HS-27A (cell line): ENCODE measurements at regions not wholly inside any gene's neighbourhood (a gene's known extent, or its start where the extent isn't known, plus 50 kb on each side); places are given as distances from the start of the nearest gene placed in this dataset.

Experiments
- DNase-seq: peaks from one replicate; pipeline ENCODE4 v3.0.0-alpha.2; 2012; ENCODE audit warnings: low read depth, missing footprints

DNA sequence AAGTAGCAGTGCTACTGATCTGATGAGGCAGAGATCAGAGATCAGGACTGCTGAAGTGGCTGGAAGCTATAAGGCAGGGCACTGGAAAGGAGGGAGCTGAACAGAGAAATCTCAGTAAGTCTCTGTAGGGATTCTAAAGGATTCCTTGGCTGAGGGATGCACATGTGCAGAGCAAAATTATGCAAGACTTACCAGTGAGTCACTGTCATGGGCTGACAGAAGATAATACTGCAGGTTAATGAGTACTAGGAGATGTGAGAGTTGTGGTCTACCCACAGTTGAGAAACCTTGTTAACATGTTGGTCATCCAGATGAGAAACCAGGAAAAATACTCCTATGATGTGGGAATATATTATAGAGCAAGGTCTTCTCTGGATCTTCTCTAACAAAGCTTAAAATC lies 378.1 kb downstream of the HAPSTR1 start:
- DNase-seq: no peak

DNA sequence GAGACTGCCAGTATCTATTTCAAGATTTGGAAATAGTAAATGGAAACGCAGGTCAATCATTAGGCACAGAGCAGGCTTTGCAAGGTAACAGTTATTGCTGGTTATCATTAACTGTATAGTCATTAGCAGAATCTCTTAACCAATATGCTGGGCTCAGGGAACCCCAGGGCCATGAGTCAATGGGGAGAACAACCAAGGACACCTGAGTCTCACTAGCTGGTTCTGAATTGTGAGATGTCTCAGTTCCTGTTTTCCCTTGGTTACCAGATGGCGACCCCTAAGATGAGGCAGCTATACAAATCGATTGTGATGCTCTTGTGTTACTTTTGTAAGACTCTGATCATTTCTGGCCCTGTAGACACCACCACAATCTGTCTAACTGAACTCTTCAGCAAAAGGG lies 385.3 kb downstream of the HAPSTR1 start:
- DNase-seq: no peak

DNA sequence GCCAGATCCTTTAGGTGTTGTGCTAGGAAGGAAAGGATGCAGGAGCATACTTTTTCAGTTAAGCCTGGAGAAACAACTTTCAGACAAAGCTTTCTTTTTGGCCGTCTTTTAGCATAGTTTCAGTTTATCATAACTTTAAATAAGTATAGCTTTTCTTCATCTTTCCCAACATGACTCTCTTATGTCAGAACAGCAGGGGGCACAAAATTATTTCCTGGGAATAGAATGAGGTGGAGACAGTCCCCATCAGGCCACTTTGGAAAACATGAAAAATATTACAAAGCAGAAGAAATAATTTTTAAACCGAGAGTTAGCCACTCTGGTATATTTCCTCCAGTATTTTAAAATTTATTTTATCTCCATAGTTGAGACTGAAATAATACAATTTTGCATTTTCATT lies 387.6 kb downstream of the HAPSTR1 start:
- DNase-seq: no peak

DNA sequence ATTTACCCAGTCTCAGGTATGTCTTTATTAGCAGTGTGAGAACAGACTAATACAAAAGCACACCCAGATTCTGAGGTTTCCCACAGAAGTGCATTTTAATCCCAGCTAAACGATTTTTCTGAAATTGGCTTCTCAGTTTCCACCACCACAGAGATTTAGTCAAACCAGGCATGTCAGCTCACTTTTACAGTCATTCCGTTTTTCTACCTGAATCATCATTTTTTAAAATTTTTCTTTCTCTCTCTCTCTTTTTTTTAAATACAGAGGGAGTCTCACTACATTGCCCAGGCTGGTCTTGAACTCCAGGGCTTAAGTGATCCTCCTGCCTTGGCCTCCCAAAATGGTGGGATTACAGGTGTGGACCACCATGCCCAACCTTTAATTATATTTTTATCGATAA lies 389.1 kb downstream of the HAPSTR1 start:
- no peak for DNase-seq

DNA sequence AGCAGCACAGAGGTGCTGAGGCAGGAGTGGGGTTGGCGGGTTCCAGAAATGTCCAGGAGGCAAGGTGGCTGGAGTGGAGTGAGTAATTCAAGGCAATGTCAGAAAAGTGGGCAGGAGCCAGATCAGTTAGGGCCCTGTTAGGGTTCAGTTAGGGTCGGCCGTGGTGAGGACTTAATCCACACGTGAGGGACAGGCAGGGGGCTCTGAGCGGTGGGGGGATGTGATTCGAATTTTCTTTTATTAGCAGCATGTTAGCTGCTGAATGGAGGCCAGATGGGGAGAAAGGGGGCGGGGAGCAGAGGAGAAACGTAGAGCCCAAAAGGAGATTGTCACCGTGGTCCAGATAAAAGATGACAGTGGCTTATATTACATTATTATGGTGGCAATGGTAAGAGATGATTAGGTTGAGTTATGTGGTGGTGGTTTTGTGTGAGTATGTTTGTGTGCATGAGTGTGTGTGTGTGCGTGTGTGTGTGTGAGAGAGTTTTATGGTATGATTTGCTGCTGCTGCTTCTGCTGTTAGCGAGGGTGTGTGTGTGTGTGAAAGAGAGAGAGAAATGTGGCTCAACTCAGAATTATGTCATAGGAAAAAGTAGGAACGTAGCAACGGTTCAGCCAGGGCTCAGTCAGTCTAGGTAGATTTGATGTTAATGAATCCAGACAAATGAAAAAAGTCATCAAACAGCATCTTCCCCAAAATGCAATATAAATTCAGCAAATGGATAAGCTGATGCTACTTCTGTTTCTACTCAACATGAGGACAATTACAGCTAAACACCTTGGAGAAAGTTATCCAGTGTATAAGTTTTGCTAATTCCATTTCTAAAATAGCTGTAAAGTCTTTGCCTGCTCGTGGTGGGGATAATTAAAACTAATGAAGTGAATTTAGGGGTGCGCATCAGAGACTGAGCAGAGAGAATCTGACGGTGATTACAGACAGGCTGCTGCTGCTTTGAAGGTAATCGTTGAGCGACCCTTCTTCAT lies 390.6 kb downstream of the HAPSTR1 start:
- no peak for DNase-seq

DNA sequence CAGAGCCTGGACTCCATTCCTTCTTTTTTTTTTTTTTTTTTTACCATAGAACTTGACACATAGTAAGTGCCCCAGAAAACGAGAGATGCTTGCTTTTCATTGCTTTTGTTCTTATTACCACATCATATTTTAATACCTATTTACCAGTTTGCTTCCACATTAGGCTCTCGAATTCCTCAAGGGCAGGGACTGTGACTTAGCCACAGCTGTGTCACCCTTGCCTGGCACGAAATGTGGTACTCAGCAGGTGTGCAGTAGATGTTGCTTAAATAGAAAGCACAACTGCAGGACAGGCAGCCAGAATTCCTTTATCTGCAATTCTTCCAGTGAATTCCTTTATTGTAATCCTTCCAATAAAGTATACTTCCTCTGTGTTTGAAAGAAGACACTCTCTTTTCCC lies 393.0 kb downstream of the HAPSTR1 start:
- DNase-seq: no peak

DNA sequence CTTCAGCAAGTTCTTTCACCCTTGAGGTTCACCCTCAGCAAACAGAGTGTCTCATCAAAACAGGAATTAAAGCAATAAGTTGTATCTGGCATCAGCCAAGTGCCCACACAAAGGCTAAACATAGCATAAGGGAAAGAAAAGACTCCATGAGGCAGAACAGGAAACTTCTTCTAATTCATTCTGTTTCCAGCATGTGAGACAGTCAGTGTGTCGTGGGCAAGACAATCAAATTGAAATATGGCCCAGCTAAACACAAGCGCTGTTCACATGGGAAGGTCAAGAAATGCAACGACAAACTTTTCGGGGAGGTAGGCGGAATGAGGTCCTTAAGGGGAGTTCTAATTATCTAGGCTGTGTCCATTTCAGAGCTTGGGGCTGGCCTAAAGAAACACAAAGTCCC lies 393.4 kb downstream of the HAPSTR1 start:
- DNase-seq: no peak

DNA sequence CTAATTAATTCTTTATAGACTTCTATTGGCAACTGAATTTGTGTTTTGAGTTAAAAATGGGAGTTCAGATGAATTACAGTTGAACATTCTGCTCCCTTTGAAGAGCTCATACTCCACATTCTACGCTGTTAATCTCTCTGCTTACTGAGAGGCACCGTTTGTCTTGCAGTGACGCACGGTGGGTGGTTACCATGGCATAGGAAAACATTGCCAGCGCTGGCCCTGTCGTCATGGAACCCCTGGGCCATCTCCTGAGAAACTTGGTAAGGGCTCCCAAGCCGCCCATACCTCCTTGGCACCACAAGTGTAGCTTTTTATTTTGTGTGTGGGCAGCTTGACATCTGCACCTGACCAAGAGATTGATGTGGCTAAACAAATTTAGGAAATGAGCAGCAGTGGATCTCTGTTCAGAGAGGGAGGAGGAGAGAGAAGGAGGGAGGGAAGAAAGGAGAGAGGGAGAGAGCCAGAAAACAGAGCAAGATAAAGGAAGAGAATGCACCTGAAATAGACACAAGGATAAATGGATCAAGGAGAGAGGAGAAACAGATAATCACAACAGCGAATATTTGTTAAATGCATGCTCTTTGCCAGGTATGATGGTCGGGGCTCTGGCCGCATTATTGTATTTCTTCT lies 398.5 kb downstream of the HAPSTR1 start:
- no peak for DNase-seq

DNA sequence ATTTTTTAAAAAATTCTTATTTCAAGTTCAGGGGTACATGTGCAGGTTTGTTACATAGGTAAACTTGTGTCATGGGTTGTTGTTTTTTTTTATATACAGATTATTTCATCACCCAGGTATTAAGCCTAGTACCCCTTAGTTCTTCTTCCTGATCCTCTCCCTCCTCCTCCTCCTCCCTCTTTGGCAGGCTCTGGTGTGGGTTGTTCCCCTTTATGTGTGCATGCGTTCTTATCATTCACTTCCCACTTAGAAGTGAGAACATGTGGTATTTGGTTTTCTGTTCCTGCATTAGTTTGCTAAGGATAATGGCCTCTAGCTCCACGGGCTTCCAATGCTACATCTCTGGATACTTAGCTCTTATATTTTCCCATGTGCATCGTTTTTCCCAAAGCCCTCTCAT lies 404.4 kb downstream of the HAPSTR1 start:
- DNase-seq: no peak

DNA sequence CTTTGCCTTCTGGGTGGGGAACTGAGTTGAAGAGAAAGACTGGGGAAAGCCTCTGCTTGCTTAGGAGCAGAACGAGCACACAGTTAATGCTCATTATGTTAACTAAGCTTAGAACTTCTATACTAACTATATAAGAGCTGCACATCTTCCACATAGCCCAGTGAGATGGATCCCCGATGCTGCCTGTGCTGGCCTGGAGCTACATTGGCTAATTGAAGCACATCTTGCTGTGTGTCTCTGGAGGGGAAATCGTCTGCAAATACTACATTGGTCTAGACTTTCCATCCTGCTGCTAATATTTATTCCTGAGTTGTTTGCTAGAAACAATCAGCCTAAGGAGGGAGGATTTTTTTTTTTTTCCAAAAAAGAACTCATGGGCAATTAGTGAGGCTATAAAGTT lies 406.3 kb downstream of the HAPSTR1 start:
- no peak for DNase-seq

DNA sequence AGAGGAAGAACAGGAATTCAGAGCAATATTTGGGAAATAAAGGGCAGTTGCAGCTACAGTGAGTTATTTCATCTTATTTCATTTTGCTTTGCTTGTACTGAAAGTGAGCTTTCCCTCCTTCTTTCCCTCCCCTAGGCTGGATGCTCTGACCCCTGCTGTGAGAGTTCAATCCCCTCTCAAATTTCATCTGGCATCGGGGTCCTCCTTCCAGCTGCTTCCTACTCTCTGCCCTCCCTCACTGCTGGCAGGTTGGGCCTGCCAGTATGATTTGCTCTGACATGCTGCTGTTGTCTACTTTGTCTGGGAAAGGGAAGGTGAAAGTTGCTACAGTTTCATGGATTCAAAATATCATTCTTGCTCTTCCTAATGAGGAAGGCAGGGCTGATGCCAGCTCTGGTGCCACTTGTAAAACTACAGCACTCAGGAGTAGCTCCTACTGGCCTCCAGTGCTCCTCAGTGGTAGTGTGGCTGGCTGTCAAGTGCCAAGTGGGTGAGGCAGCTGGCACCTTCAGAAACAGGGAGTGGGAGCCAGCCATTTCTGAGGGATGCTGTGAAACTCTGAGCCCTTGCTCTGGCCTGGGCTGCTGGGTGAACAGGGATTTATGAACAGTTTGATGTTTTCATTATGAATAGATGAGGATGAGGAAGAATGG lies 408.6 kb downstream of the HAPSTR1 start:
- DNase-seq: no peak

DNA sequence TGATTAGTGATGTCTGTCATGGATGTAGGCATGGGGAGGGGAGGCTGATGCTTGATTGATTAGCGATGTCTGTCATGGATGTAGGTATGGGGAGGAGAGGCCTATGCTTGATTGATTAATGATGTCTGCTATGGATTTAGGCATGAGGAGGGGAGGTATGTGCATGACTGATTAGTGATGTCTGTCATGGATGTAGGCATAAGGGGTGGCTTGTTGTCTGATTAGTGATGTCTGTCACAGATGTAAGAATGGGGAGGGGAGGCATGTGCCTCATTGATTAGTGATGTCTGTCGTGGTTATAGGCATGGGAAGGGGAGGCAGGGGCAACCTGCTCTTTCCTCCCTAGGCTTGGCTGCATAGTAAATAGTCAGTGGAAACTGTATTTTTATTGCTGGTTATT lies 409.4 kb downstream of the HAPSTR1 start:
- DNase-seq: no peak

DNA sequence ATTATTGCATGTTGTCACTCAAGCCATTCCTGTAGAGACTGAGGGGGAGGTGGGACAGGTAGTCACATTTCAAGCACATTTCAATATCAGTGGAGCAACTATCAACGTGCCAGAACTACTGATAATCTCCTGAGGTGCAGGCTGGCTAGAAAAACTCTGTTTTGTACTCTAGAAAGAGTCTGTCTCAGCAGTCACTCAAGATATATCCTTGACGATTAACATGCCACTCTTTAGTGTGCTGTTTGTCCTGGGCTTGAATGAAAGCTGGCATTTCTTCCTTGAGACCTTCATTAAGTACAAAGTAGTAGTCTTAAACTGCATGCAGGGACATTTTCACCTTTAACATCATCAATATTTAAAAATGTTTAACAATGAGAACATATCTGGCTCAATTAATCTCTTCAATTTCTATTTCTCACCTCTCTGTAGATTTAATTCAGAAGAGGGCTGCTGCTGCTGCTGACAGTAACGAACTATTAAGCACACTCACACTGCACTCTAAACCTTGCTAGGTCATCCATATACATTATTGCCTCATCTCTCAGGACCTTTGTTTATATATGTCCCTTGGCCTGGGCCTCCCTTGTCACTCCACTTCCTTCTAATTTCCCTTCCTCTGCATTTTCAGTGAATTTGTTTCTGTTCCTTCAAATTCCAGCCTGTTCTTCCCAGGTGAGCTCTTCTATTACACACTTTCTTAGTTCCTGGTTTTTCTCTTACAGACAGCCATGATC lies 412.0 kb downstream of the HAPSTR1 start:
- no peak for DNase-seq

DNA sequence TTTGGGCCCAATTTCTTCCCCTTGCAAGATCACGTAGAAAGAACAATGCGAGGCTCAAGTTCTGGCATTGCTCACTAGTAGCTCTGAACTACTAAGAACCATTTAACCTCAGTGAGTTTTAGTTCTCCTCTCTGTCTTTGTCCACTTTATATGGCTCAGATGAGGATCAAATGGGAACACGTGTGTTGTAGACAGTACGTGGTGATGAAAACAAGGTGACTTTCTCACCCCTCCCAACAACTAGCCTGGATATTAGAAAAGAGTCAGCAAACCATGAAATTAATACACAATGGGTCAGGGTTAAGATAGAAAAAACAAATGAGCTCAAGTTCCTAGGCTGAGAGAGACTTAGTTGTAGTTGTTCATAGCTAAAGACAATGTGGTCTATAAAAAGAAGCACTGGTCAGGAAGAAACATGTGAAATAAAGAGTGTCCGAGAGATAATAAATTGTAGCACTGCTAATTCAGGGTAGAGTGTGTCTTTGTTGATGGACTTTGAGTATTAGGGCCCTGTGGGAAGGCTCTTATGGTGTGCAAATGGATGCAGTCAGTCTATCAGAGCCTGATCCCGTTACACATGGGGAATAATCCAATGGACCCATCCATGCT lies 417.0 kb downstream of the HAPSTR1 start:
- DNase-seq: no peak

DNA sequence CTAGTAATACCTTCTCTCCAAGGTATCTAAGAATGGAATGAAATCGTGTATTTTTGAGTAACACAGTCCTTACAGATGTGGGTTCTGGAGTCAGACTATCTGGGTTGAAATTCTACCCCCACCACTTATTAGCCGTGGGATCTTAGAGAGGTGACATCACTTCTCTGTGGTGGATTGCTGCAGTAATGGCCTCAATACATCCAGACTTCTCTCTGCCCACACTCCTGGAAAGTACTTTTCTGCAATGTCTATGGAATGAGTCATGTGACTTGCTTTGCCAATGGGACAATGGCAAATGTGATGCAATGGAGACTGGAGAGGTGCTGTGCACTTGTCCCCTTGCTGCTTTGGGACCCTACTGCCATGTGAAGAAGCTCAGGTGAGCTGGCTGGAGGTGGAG lies 418.2 kb downstream of the HAPSTR1 start:
- DNase-seq: no peak

DNA sequence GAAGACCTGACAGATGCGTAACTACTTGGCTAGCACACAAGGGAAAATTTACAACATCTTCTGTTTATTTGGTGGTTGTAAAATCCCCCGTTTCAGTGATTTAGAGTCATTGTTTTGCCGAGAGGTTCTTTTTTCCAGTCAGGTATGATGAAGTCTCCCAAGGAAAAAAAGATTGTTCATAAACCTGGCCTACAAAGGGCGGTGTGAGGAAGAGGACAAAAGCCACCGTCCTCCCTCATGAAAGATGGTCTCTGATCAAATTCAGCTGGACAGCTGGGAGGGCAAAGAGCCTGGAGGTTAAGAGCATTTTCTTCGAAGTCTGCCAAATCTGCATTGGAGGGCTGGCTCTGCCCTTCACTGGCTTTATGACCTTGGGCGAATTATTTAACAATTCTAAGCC lies 419.9 kb downstream of the HAPSTR1 start:
- no peak for DNase-seq

DNA sequence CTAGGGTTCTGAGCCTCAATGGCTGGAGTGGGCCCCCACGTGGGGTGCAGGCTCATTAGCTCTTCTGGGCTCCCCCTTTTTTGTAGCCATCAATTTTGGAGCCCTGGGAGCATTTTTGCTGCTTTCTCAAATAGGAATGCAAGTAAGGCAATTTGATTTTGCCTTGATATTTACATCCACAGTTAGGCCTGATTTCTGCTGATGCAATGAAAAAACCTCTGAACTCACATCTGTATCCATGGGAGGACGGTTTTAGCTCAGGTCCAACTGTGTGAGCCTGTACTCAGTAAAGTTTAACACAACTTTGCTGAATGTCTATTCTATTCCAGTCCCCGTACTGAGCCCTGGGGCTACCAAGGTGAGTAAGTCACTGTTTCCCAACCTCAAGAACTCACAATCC lies 425.0 kb downstream of the HAPSTR1 start:
- no peak for DNase-seq

DNA sequence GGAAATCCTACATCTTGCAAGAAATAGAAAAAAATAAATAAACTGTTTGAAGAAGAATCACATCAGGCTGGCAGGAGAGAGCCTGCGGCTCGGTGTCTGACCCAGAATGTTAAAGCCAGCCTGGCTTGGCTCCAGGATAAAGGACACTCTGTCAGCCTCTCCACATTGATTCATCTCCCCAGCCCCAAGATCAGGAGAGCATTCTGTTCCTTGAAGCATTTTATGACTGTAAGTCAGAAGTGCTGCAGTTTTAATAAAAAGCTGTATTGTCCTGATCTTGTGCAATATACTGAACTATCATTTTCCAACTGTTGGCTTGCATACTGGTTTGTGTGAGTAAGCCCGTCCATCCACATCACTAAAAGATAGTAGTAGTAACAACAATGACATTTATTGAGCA lies 426.6 kb downstream of the HAPSTR1 start:
- no peak for DNase-seq

DNA sequence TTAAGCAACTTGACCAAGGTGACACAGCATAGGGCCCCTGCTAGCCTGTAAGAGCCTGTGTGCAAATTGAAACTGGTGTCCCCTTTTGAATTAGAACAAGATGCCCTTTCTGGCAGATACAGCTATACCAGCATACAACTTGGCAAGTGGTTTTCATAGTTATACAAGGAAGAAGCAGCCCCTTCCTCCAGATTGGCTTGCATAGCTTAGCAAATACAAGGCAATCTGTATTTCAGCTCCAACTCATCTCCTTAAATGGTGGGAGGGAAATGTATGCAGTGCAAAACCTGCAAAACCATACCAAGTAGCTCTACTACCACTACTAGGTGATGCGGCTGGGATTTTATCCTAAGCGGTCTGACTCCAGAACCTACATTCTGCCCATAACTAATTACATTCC lies 427.1 kb downstream of the HAPSTR1 start:
- DNase-seq: no peak

DNA sequence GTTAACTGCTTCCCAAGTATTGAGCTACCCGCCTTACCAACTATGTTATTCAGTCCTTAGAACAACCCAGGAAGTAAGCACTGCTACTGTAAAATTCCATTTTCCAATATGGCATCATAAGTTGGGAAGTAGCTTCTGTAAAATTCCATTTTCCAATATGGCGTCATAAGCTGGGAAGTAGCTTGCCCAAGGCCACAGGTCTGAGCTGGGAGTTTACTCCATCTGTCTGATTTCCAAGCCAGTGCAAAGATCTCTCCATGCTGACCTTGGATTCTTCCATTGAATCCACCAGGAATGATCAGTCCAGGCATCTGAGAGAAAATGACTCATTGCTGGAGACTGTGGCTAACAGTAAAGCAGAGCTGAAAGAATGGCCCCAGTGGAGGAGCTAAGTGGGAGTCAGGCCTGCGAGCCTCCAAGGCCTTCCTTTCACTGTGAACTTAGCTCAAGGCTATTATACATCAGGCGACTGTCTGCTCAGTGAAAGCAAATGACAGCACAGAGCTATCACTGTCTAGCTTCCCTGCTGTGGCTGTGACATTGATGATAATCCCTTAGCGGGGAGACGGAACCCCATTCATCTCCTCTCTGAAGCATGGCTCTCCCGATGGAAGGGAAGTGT lies 430.4 kb downstream of the HAPSTR1 start:
- DNase-seq: no peak

DNA sequence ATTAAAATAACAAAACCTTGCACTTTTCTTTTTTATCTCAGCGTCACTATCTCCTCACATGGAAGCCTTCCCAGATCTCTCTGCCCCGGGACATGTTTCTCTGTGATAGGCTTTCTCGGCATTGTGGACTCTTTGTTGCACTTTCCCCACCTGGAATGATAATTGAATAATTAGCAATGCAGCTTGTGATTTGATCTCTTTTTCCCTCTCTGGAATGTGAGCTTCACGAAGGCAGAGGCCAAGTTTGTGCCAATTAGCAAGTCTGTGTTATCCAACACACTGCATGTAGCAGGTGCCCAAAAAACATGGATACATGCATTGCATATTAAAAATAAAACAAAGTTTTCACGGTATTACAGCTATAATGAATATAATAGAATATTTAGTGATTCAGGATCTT lies 431.2 kb downstream of the HAPSTR1 start:
- DNase-seq: no peak

DNA sequence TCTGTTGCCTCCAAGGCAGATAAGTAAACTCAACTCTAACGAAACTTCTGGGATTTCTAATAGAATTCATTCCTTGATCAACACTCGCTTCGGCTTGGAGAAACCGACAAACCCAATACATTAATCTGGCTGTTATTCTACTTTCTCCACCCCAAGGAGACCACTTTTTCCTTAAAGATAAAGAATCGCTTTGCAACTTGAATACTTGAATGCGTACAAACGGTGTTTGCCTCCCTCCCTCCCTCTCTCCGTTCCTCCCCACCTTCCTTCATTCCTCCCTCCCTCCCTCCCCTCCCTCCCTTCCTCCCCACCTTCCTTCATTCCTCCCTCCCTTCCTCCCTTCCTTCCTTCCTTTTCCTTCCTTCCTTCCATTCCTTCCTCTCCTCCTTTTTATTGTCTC lies 432.6 kb downstream of the HAPSTR1 start:
- no peak for DNase-seq
